Keratinocyte (primary cell): ENCODE measurements at regions not wholly inside any gene's neighbourhood (a gene's known extent, or its start where the extent isn't known, plus 50 kb on each side); places are given as distances from the start of the nearest gene placed in this dataset.

Experiments used
- DNase-seq: peaks from one replicate; pipeline ENCODE4 v3.0.0-alpha.2; 2011; ENCODE audit warnings: low read depth, missing footprints, low spot score
- FAIRE-seq: peaks from 2 replicates; lab custom pipeline; 2011; peaks lifted over from hg19 to GRCh38; lab: Jason Lieb, UNC
- H2AFZ ChIP-seq: 2 replicates; pipeline ENCODE4 v1.6.0; 2012; ENCODE audit warnings: low read length, control low read depth, inconsistent platforms; ENCODE audit not compliant: control insufficient read depth
- H3K27ac ChIP-seq: 2 replicates; pipeline ENCODE4 v1.5.1; 2011; ENCODE audit warnings: low read length; ENCODE audit not compliant: control insufficient read depth, insufficient read depth
- H3K27me3 ChIP-seq: 3 replicates; pipeline ENCODE4 v1.6.0; 2011; ENCODE audit warnings: low read length; ENCODE audit not compliant: control insufficient read depth, insufficient read depth; ENCODE audit errors: extremely low read depth
- H3K36me3 ChIP-seq, 2 experiments: 2 replicates in 1 of 2; 3 replicates in 1 of 2; pipeline ENCODE4 v1.5.1; 2011; ENCODE audit warnings: low read length in 2 of 2, mild to moderate bottlenecking in 1 of 2; ENCODE audit not compliant: control insufficient read depth in 2 of 2, insufficient read depth in 2 of 2; ENCODE audit errors: extremely low read depth in 1 of 2
- H3K4me1 ChIP-seq: 3 replicates; pipeline ENCODE4 v1.5.1; 2011; ENCODE audit warnings: low read length; ENCODE audit not compliant: control insufficient read depth, insufficient read depth; ENCODE audit errors: extremely low read depth
- H3K4me2 ChIP-seq: 3 replicates; pipeline ENCODE4 v1.6.0; 2011; ENCODE audit warnings: low read depth, low read length; ENCODE audit not compliant: control insufficient read depth, insufficient read depth; ENCODE audit errors: extremely low read depth
- H3K4me3 ChIP-seq, 3 experiments: fragments of 200-600 bp in 1 of 3; sonication (generic) in 1 of 3; 2 replicates in 2 of 3; 3 replicates in 1 of 3; pipeline ENCODE4 v1.5.1; 2011 to 2016; ENCODE audit warnings: low read length in 3 of 3, mild to moderate bottlenecking in 3 of 3, control low read depth in 2 of 3, inconsistent platforms in 1 of 3, low read depth in 1 of 3, mixed read lengths in 1 of 3, mixed run types in 1 of 3, moderate library complexity in 1 of 3; ENCODE audit not compliant: control insufficient read depth in 2 of 3, insufficient read depth in 2 of 3; ENCODE audit errors: extremely low read depth in 1 of 3
- H3K79me2 ChIP-seq: 2 replicates; pipeline ENCODE4 v1.6.0; 2012; ENCODE audit warnings: low read length; ENCODE audit not compliant: control insufficient read depth, insufficient read depth
- H3K9ac ChIP-seq: 3 replicates; pipeline ENCODE4 v1.6.0; 2011; ENCODE audit warnings: low read length; ENCODE audit not compliant: control insufficient read depth, insufficient read depth; ENCODE audit errors: extremely low read depth
- H3K9me1 ChIP-seq: 3 replicates; pipeline ENCODE4 v1.6.0; 2011; ENCODE audit warnings: low read length; ENCODE audit not compliant: control insufficient read depth, insufficient read depth; ENCODE audit errors: extremely low read depth
- H3K9me3 ChIP-seq: 2 replicates; pipeline ENCODE4 v1.5.1; 2012; ENCODE audit warnings: low read depth, low read length; ENCODE audit not compliant: control insufficient read depth
- H4K20me1 ChIP-seq: 3 replicates; pipeline ENCODE4 v1.6.0; 2011; ENCODE audit warnings: low read length; ENCODE audit not compliant: control insufficient read depth, insufficient read depth; ENCODE audit errors: extremely low read depth
- CTCF ChIP-seq, 3 experiments: IDR thresholded peaks in 1 of 3; conservative IDR thresholded peaks in 1 of 3; optimal IDR thresholded peaks in 1 of 3; 2 replicates in 2 of 3; 3 replicates in 1 of 3; pipeline versions ENCODE3 to v1.5.1; 2011; ENCODE audit warnings: low read length in 3 of 3, mild to moderate bottlenecking in 3 of 3, moderate library complexity in 2 of 3, control low read depth in 1 of 3, inconsistent platforms in 1 of 3; ENCODE audit not compliant: insufficient read depth in 2 of 3; ENCODE audit errors: extremely low read depth in 1 of 3
- EZH2 ChIP-seq: IDR thresholded peaks from one replicate; pipeline ENCODE4 v1.6.1; 2012; ENCODE audit warnings: inconsistent platforms, mild to moderate bottlenecking, low read length, moderate library complexity
- dilution Hi-C: fragments of 300-500 bp; cut with MboI; formaldehyde crosslinking; loops from one replicate; pipeline ENCODE4 v1.7.0; 2020; ENCODE audit warnings: low sequenced_read_pairs; ENCODE audit not compliant: extremely low pct_ligation_motif_present

GRCh38 chr17:31653691-31654090, 205.4 kb downstream of the COPRS start:
- Histone ChIP-seq H3K27ac (no peak overlapping the region), H3K79me2 (no peaks in the 10 kb centered on the region), H3K9me3 (no peaks in the 10 kb centered on the region), H3K27me3 (peaks cover 3% of the 10 kb centered on the region), H2AFZ (no peak overlapping the region), H3K4me1 (peaks cover 8% of the 10 kb centered on the region), H3K4me3 (no peak overlapping the region), H3K9me1 (no peaks in the 10 kb centered on the region), H4K20me1 (no peaks in the 10 kb centered on the region), H3K4me2 (no peak overlapping the region), H3K9ac (no peak overlapping the region), H3K36me3 (no peaks in the 10 kb centered on the region)
- DNase-seq = no peak
- TF ChIP-seq CTCF (optimal IDR thresholded peaks at IDR 0.05 in 1 of 3, IDR thresholded peaks at IDR 0.05 in 1 of 3, conservative IDR thresholded peaks at IDR 0.05 in 1 of 3; ENCODE audit: extremely low read depth in 1 of 3, insufficient read depth in 2 of 3, low read length in 3 of 3) = no peak
- no peak for TF ChIP-seq EZH2
- dilution Hi-C loops = no loop called here
- FAIRE-seq = no peak

- no peak for TF ChIP-seq CTCF (optimal IDR thresholded peaks at IDR 0.05 in 1 of 3, IDR thresholded peaks at IDR 0.05 in 1 of 3, conservative IDR thresholded peaks at IDR 0.05 in 1 of 3; ENCODE audit: extremely low read depth in 1 of 3, insufficient read depth in 2 of 3, low read length in 3 of 3)
- dilution Hi-C loops = no loop called here
- FAIRE-seq = no peak
Measured at GRCh38 chr17:31650756-31651520, 208.1 kb downstream of the COPRS start.

More at GRCh38 chr17:31650756-31651520, 208.1 kb downstream of the COPRS start:
- H2AFZ ChIP-seq = no peak overlapping the region
- no peak overlapping the region for H3K4me3 ChIP-seq
- H3K9ac ChIP-seq = no peak overlapping the region
- H3K4me2 ChIP-seq = no peak overlapping the region
- H3K4me1 ChIP-seq = peaks cover 8% of the 10 kb centered on the region
- no peak overlapping the region for H3K27ac ChIP-seq
- no peaks in the 10 kb centered on the region for H3K36me3 ChIP-seq
- DNase-seq = no peak
- H3K27me3 ChIP-seq = no peaks in the 10 kb centered on the region
- no peaks in the 10 kb centered on the region for H4K20me1 ChIP-seq
- H3K9me1 ChIP-seq = no peaks in the 10 kb centered on the region
- no peaks in the 10 kb centered on the region for H3K79me2 ChIP-seq
- H3K9me3 ChIP-seq = no peaks in the 10 kb centered on the region
